ENCODE measurements at regions not wholly inside any gene's neighbourhood (a gene's known extent, or its start where the extent isn't known, plus 50 kb on each side); places are given as distances from the start of the nearest gene placed in this dataset.

GRCh38 chr18:27839141-27839540 is 337.8 kb downstream of the CDH2 start:
- Histone ChIP-seq H3K9ac (ENCODE audit: low read depth in 1 of 2, low read length in 2 of 2) (no peak overlapping the region), H3K27me3 (ENCODE audit: control insufficient read depth in 2 of 2, insufficient read depth in 2 of 2, low read length in 2 of 2) (no peaks in the 10 kb centered on the region), H3K36me3 (ENCODE audit: control insufficient read depth in 2 of 2, insufficient read depth in 2 of 2, low read length in 2 of 2) (no peaks in the 10 kb centered on the region), H3K4me1 (ENCODE audit: control insufficient read depth in 2 of 2, insufficient read depth in 2 of 2, low read length in 2 of 2) (no peaks in the 10 kb centered on the region), H3K4me3 (ENCODE audit: low read length in 2 of 2) (no peak overlapping the region), H3K27ac (ENCODE audit: low read depth in 2 of 2, low read length in 2 of 2) (no peak overlapping the region), H3K9me3 (ENCODE audit: control insufficient read depth in 2 of 2, low read length in 2 of 2) (no peaks in the 10 kb centered on the region)

GRCh38 chr18:27838225-27838624 is 338.7 kb downstream of the CDH2 start:
- Histone ChIP-seq H3K27ac (ENCODE audit: low read depth in 2 of 2, low read length in 2 of 2) (no peak overlapping the region), H3K36me3 (ENCODE audit: control insufficient read depth in 2 of 2, insufficient read depth in 2 of 2, low read length in 2 of 2) (no peaks in the 10 kb centered on the region), H3K4me3 (ENCODE audit: low read length in 2 of 2) (no peak overlapping the region), H3K27me3 (ENCODE audit: control insufficient read depth in 2 of 2, insufficient read depth in 2 of 2, low read length in 2 of 2) (no peaks in the 10 kb centered on the region), H3K9ac (ENCODE audit: low read depth in 1 of 2, low read length in 2 of 2) (no peak overlapping the region), H3K9me3 (ENCODE audit: control insufficient read depth in 2 of 2, low read length in 2 of 2) (no peaks in the 10 kb centered on the region), H3K4me1 (ENCODE audit: control insufficient read depth in 2 of 2, insufficient read depth in 2 of 2, low read length in 2 of 2) (no peaks in the 10 kb centered on the region)

- Histone ChIP-seq H3K36me3 (ENCODE audit: control insufficient read depth in 2 of 2, insufficient read depth in 2 of 2, low read length in 2 of 2) (no peaks in the 10 kb centered on the region), H3K4me1 (ENCODE audit: control insufficient read depth in 2 of 2, insufficient read depth in 2 of 2, low read length in 2 of 2) (no peaks in the 10 kb centered on the region), H3K9me3 (ENCODE audit: control insufficient read depth in 2 of 2, low read length in 2 of 2) (no peaks in the 10 kb centered on the region), H3K27ac (ENCODE audit: low read depth in 2 of 2, low read length in 2 of 2) (no peak overlapping the region), H3K27me3 (ENCODE audit: control insufficient read depth in 2 of 2, insufficient read depth in 2 of 2, low read length in 2 of 2) (no peaks in the 10 kb centered on the region), H3K4me3 (ENCODE audit: low read length in 2 of 2) (no peak overlapping the region), H3K9ac (ENCODE audit: low read depth in 1 of 2, low read length in 2 of 2) (no peak overlapping the region)
Measured at GRCh38 chr18:27826101-27826500, 350.8 kb downstream of the CDH2 start.

- H3K4me3 ChIP-seq (ENCODE audit: low read length in 2 of 2), result no peak overlapping the region
- no peaks in the 10 kb centered on the region for H3K27me3 ChIP-seq (ENCODE audit: control insufficient read depth in 2 of 2, insufficient read depth in 2 of 2, low read length in 2 of 2)
- H3K9ac ChIP-seq (ENCODE audit: low read depth in 1 of 2, low read length in 2 of 2), result no peak overlapping the region
- H3K4me1 ChIP-seq (ENCODE audit: control insufficient read depth in 2 of 2, insufficient read depth in 2 of 2, low read length in 2 of 2), result no peaks in the 10 kb centered on the region
- no peaks in the 10 kb centered on the region for H3K36me3 ChIP-seq (ENCODE audit: control insufficient read depth in 2 of 2, insufficient read depth in 2 of 2, low read length in 2 of 2)
- no peak overlapping the region for H3K27ac ChIP-seq (ENCODE audit: low read depth in 2 of 2, low read length in 2 of 2)
- no peaks in the 10 kb centered on the region for H3K9me3 ChIP-seq (ENCODE audit: control insufficient read depth in 2 of 2, low read length in 2 of 2)
Measured at GRCh38 chr18:27825689-27826088, 351.2 kb downstream of the CDH2 start.

GRCh38 chr18:27824841-27825681 is 351.9 kb downstream of the CDH2 start:
- Histone ChIP-seq H3K4me3 (ENCODE audit: low read length in 2 of 2) (no peak overlapping the region), H3K9me3 (ENCODE audit: control insufficient read depth in 2 of 2, low read length in 2 of 2) (no peaks in the 10 kb centered on the region), H3K4me1 (ENCODE audit: control insufficient read depth in 2 of 2, insufficient read depth in 2 of 2, low read length in 2 of 2) (no peaks in the 10 kb centered on the region), H3K27ac (ENCODE audit: low read depth in 2 of 2, low read length in 2 of 2) (no peak overlapping the region), H3K36me3 (ENCODE audit: control insufficient read depth in 2 of 2, insufficient read depth in 2 of 2, low read length in 2 of 2) (no peaks in the 10 kb centered on the region), H3K27me3 (ENCODE audit: control insufficient read depth in 2 of 2, insufficient read depth in 2 of 2, low read length in 2 of 2) (no peaks in the 10 kb centered on the region), H3K9ac (ENCODE audit: low read depth in 1 of 2, low read length in 2 of 2) (no peak overlapping the region)

- Histone ChIP-seq H3K36me3 (ENCODE audit: control insufficient read depth in 2 of 2, insufficient read depth in 2 of 2, low read length in 2 of 2) (no peaks in the 10 kb centered on the region), H3K9me3 (ENCODE audit: control insufficient read depth in 2 of 2, low read length in 2 of 2) (no peaks in the 10 kb centered on the region), H3K4me3 (ENCODE audit: low read length in 2 of 2) (no peak overlapping the region), H3K9ac (ENCODE audit: low read depth in 1 of 2, low read length in 2 of 2) (no peak overlapping the region), H3K27me3 (ENCODE audit: control insufficient read depth in 2 of 2, insufficient read depth in 2 of 2, low read length in 2 of 2) (no peaks in the 10 kb centered on the region), H3K4me1 (ENCODE audit: control insufficient read depth in 2 of 2, insufficient read depth in 2 of 2, low read length in 2 of 2) (no peaks in the 10 kb centered on the region), H3K27ac (ENCODE audit: low read depth in 2 of 2, low read length in 2 of 2) (no peak overlapping the region)
Measured at GRCh38 chr18:27824275-27824674, 352.7 kb downstream of the CDH2 start.

- Histone ChIP-seq H3K9ac (ENCODE audit: low read depth in 1 of 2, low read length in 2 of 2) (no peak overlapping the region), H3K4me1 (ENCODE audit: control insufficient read depth in 2 of 2, insufficient read depth in 2 of 2, low read length in 2 of 2) (no peaks in the 10 kb centered on the region)
Measured at GRCh38 chr18:27823053-27823452, 353.9 kb downstream of the CDH2 start.

GRCh38 chr18:27808683-27809082 is 368.2 kb downstream of the CDH2 start:
- no peak overlapping the region for H3K4me3 ChIP-seq (ENCODE audit: low read length in 2 of 2)

More at GRCh38 chr18:27823053-27823452, 353.9 kb downstream of the CDH2 start:
- H3K4me3 ChIP-seq (ENCODE audit: low read length in 2 of 2), result no peak overlapping the region
- no peaks in the 10 kb centered on the region for H3K9me3 ChIP-seq (ENCODE audit: control insufficient read depth in 2 of 2, low read length in 2 of 2)
- no peaks in the 10 kb centered on the region for H3K36me3 ChIP-seq (ENCODE audit: control insufficient read depth in 2 of 2, insufficient read depth in 2 of 2, low read length in 2 of 2)
- no peak overlapping the region for H3K27ac ChIP-seq (ENCODE audit: low read depth in 2 of 2, low read length in 2 of 2)
- no peaks in the 10 kb centered on the region for H3K27me3 ChIP-seq (ENCODE audit: control insufficient read depth in 2 of 2, insufficient read depth in 2 of 2, low read length in 2 of 2)

GRCh38 chr18:27803957-27804356 is 373.0 kb downstream of the CDH2 start:
- H3K9ac ChIP-seq (ENCODE audit: low read depth in 1 of 2, low read length in 2 of 2), result no peak overlapping the region
- H3K36me3 ChIP-seq (ENCODE audit: control insufficient read depth in 2 of 2, insufficient read depth in 2 of 2, low read length in 2 of 2), result no peaks in the 10 kb centered on the region
- no peaks in the 10 kb centered on the region for H3K9me3 ChIP-seq (ENCODE audit: control insufficient read depth in 2 of 2, low read length in 2 of 2)
- no peak overlapping the region for H3K4me3 ChIP-seq (ENCODE audit: low read length in 2 of 2)
- no peak overlapping the region for H3K27ac ChIP-seq (ENCODE audit: low read depth in 2 of 2, low read length in 2 of 2)
- H3K27me3 ChIP-seq (ENCODE audit: control insufficient read depth in 2 of 2, insufficient read depth in 2 of 2, low read length in 2 of 2), result no peaks in the 10 kb centered on the region
- no peaks in the 10 kb centered on the region for H3K4me1 ChIP-seq (ENCODE audit: control insufficient read depth in 2 of 2, insufficient read depth in 2 of 2, low read length in 2 of 2)

More at GRCh38 chr18:27808683-27809082, 368.2 kb downstream of the CDH2 start:
- Histone ChIP-seq H3K27me3 (ENCODE audit: control insufficient read depth in 2 of 2, insufficient read depth in 2 of 2, low read length in 2 of 2) (no peaks in the 10 kb centered on the region), H3K9me3 (ENCODE audit: control insufficient read depth in 2 of 2, low read length in 2 of 2) (no peaks in the 10 kb centered on the region), H3K27ac (ENCODE audit: low read depth in 2 of 2, low read length in 2 of 2) (no peak overlapping the region), H3K4me1 (ENCODE audit: control insufficient read depth in 2 of 2, insufficient read depth in 2 of 2, low read length in 2 of 2) (no peaks in the 10 kb centered on the region), H3K36me3 (ENCODE audit: control insufficient read depth in 2 of 2, insufficient read depth in 2 of 2, low read length in 2 of 2) (no peaks in the 10 kb centered on the region), H3K9ac (ENCODE audit: low read depth in 1 of 2, low read length in 2 of 2) (no peak overlapping the region)

- Histone ChIP-seq H3K9me3 (ENCODE audit: control insufficient read depth in 2 of 2, low read length in 2 of 2) (no peaks in the 10 kb centered on the region), H3K27ac (ENCODE audit: low read depth in 2 of 2, low read length in 2 of 2) (no peak overlapping the region), H3K9ac (ENCODE audit: low read depth in 1 of 2, low read length in 2 of 2) (no peak overlapping the region), H3K36me3 (ENCODE audit: control insufficient read depth in 2 of 2, insufficient read depth in 2 of 2, low read length in 2 of 2) (no peaks in the 10 kb centered on the region), H3K4me1 (ENCODE audit: control insufficient read depth in 2 of 2, insufficient read depth in 2 of 2, low read length in 2 of 2) (no peaks in the 10 kb centered on the region), H3K4me3 (ENCODE audit: low read length in 2 of 2) (no peak overlapping the region), H3K27me3 (ENCODE audit: control insufficient read depth in 2 of 2, insufficient read depth in 2 of 2, low read length in 2 of 2) (no peaks in the 10 kb centered on the region)
Measured at GRCh38 chr18:27797484-27797883, 379.4 kb downstream of the CDH2 start.

Data from mucosa of rectum (tissue), 2 donors.